PFSK-1 (cell line): ENCODE measurements at regions not wholly inside any gene's neighbourhood (a gene's known extent, or its start where the extent isn't known, plus 50 kb on each side); places are given as distances from the start of the nearest gene placed in this dataset.

Source experiments
- FOXP2 ChIP-seq: optimal IDR thresholded peaks from 2 replicates; pipeline ENCODE3; 2011; ENCODE audit warnings: borderline replicate concordance, control low read depth, inconsistent platforms; ENCODE audit not compliant: insufficient read depth; ENCODE audit errors: extremely low read length, extremely low read depth
- POLR2AphosphoS5 ChIP-seq: IDR thresholded peaks from 2 replicates; pipeline ENCODE4 v1.6.1; 2012; ENCODE audit warnings: low read depth, mild to moderate bottlenecking, control low read depth, low read length, moderate library complexity
- REST ChIP-seq, 2 experiments: IDR thresholded peaks; 2 replicates each; pipeline versions ENCODE4 v1.6.1 to v1.8.0; 2011 to 2012; ENCODE audit warnings: low read depth in 2 of 2, low read length in 2 of 2, control low read depth in 1 of 2, inconsistent platforms in 1 of 2, mild to moderate bottlenecking in 1 of 2, moderate library complexity in 1 of 2; ENCODE audit not compliant: insufficient read depth in 1 of 2
- TAF1 ChIP-seq: IDR thresholded peaks from 2 replicates; pipeline ENCODE4 v1.6.1; 2012; ENCODE audit warnings: low read length, control low read depth, borderline replicate concordance; ENCODE audit not compliant: insufficient read depth

- TF ChIP-seq REST (IDR thresholded peaks at IDR 0.05; ENCODE audit: insufficient read depth in 1 of 2, low read depth in 2 of 2, low read length in 2 of 2) (no peak), POLR2AphosphoS5 (no peak), TAF1 (no peak), FOXP2 (no peak)
Observed at GRCh38 chr7:51467384-51468017, 150.9 kb upstream of the COBL start.
